Gastrocnemius medialis (tissue), 4 donors: ENCODE measurements at regions not wholly inside any gene's neighbourhood (a gene's known extent, or its start where the extent isn't known, plus 50 kb on each side); places are given as distances from the start of the nearest gene placed in this dataset.

Experiments used
- ATAC-seq, 2 donors: fragments of 150-250 bp; one replicate each; pipeline ENCODE4 v1.9.1; 2016
- DNase-seq, 2 donors: peaks; one replicate each; pipeline ENCODE4 v3.0.0-alpha.2; 2019
- H3K27ac ChIP-seq, 4 donors: fragments of 200-600 bp; sonication (generic); 1 replicate in 1 of 4; 2 replicates in 3 of 4; pipeline ENCODE4 v1.5.1; 2016 to 2018; ENCODE audit warnings: mild to moderate bottlenecking in 2 of 4, moderate library complexity in 1 of 4
- H3K27me3 ChIP-seq, 3 donors: fragments of 200-600 bp; sonication (generic) in 2 of 3; 1 replicate in 1 of 3; 2 replicates in 2 of 3; pipeline versions ENCODE4 v1.5.1 to v1.6.0; 2016 to 2019; ENCODE audit warnings: mild to moderate bottlenecking in 1 of 3, moderate library complexity in 1 of 3
- H3K36me3 ChIP-seq, 2 donors: fragments of 200-600 bp; sonication (generic) in 1 of 2; one replicate each; pipeline ENCODE4 v1.5.1; 2017 to 2018
- H3K4me1 ChIP-seq, 2 donors: fragments of 200-600 bp; sonication (generic) in 1 of 2; one replicate each; pipeline ENCODE4 v1.5.1; 2016 to 2017; ENCODE audit warnings: mild to moderate bottlenecking in 2 of 2
- H3K4me3 ChIP-seq, 4 donors: fragments of 200-600 bp; sonication (generic) in 3 of 4; 1 replicate in 1 of 4; 2 replicates in 3 of 4; pipeline ENCODE4 v1.5.1; 2016 to 2019; ENCODE audit warnings: mild to moderate bottlenecking in 2 of 4
- H3K9me3 ChIP-seq, 3 donors: fragments of 200-600 bp; sonication (generic) in 2 of 3; 1 replicate in 1 of 3; 2 replicates in 2 of 3; pipeline ENCODE4 v1.5.1; 2016 to 2019
- CTCF ChIP-seq, 5 experiments: fragments of 450-650 bp in 3 of 5; fragments of 200-600 bp in 2 of 5; sonication (generic) in 2 of 5; IDR thresholded peaks in 4 of 5; conservative IDR thresholded peaks in 1 of 5; 1 replicate in 4 of 5; 2 replicates in 1 of 5; pipeline ENCODE4 v1.5.1; 2016 to 2019; ENCODE audit warnings: antibody characterized with exemption in 5 of 5, mild to moderate bottlenecking in 3 of 5, moderate library complexity in 3 of 5
- POLR2A ChIP-seq, 2 donors: fragments of 450-650 bp; IDR thresholded peaks; one replicate each; pipeline ENCODE4 v1.6.1; 2017; ENCODE audit warnings: antibody characterized with exemption in 2 of 2, mild to moderate bottlenecking in 2 of 2, moderate library complexity in 2 of 2
- in situ Hi-C, 4 donors: fragments of 200-750 bp; cut with MboI; loops; one replicate each; pipeline versions ENCODE4 v1.15.0 to v1.8.0; 2017; ENCODE audit warnings: low sequenced_read_pairs in 4 of 4
- intact Hi-C: fragments of 100-400 bp; cut with DNase I; formaldehyde crosslinking; loops from one replicate; pipeline ENCODE4 v1.15.1; 2023; ENCODE audit warnings: low total_unique reads

- no peak for TF ChIP-seq POLR2A (IDR thresholded peaks at IDR 0.05)
- TF ChIP-seq CTCF (IDR thresholded peaks at IDR 0.05 in 4 of 5, conservative IDR thresholded peaks at IDR 0.05 in 1 of 5): no peak
- no peak overlapping the region for H3K27ac ChIP-seq
- H3K27me3 ChIP-seq: no peaks in the 10 kb centered on the region
- intact Hi-C loops: no loop called here
- peaks cover 0 to 14% of the 10 kb centered on the region in 2 donors for H3K4me1 ChIP-seq
- H3K36me3 ChIP-seq: no peaks in the 10 kb centered on the region
- no peak for DNase-seq
- in situ Hi-C loops: no loop called here
- no peaks in the 10 kb centered on the region for H3K9me3 ChIP-seq
- no peak overlapping the region for H3K4me3 ChIP-seq
- no peak for ATAC-seq
Measured at GRCh38 chr11:122176651-122177050, 60.6 kb upstream of the BLID start.

DNA sequence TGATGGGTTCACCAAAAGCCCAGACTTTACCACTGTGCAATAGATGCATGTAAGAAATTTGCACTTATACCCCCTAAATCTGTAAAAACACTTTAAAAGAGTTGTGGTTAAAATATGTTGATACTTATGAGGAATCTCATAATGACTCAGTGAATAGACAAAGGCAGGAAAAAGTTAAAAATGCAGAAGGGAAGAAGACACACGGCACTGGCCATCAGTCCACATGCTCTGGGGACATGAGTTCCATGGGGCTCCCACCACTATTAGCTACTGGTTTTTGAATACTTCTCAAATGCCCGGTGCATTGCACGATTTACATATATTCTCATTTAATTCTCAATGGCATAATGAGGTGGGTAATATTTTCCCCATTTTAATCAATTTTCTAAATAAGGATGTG is 59.3 kb upstream of the BLID start:
- DNase-seq (no peak), ATAC-seq (no peak)
- TF ChIP-seq POLR2A (IDR thresholded peaks at IDR 0.05) (no peak), CTCF (IDR thresholded peaks at IDR 0.05 in 4 of 5, conservative IDR thresholded peaks at IDR 0.05 in 1 of 5) (no peak)
- Histone ChIP-seq H3K27ac (no peak overlapping the region), H3K4me3 (no peak overlapping the region), H3K36me3 (no peaks in the 10 kb centered on the region), H3K9me3 (no peaks in the 10 kb centered on the region), H3K27me3 (no peaks in the 10 kb centered on the region), H3K4me1 (peaks cover 0 to 10% of the 10 kb centered on the region in 2 donors)
- in situ Hi-C loops (no loop called here), intact Hi-C loops (no loop called here)

DNA sequence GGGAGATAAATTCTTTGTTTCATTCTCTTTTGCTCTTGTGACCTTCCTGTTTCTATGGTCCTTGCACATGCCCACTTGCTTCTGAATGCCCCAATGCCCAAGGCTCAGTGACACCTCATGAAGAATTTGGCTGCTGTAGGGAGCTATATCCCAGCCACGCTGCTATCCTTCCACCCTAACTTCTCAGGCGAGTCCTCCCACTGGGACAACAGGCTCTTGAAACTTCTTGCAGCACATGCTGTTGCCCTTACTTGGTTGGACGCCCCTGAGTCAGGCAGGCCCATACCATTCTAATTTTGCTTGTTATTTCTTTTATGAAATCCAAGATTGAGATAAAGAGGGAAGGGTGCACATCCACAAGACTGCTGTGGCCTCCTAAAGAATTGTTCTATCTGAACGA is 57.6 kb upstream of the BLID start:
- H3K27me3 ChIP-seq: no peaks in the 10 kb centered on the region
- H3K4me1 ChIP-seq: no peaks in the 10 kb centered on the region
- H3K9me3 ChIP-seq: no peaks in the 10 kb centered on the region
- intact Hi-C loops (no loop called here), in situ Hi-C loops (no loop called here)
- TF ChIP-seq POLR2A (IDR thresholded peaks at IDR 0.05) (no peak), CTCF (IDR thresholded peaks at IDR 0.05 in 4 of 5, conservative IDR thresholded peaks at IDR 0.05 in 1 of 5) (no peak)
- ATAC-seq (no peak), DNase-seq (no peak)
- no peak overlapping the region for H3K27ac ChIP-seq
- no peaks in the 10 kb centered on the region for H3K36me3 ChIP-seq
- H3K4me3 ChIP-seq: no peak overlapping the region

DNA sequence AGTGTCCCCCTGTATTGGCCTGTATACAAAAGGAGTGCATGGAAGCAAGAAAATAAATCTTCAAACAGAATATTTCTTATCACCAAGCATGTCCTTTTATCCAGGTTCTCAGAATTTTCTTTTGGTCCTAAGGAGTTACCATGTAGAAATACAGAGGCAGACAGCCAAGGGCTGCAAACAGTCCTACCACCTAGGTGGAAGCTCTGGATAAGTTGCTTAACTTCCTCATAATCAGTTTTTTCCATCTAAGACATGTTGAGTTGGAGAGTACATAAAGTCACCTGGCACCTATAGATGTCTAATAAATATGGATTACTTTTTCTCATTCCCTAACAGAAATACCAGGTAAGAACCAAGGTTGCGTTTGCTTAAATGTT is 57.0 kb upstream of the BLID start:
- intact Hi-C loops: no loop called here
- in situ Hi-C loops: no loop called here
- H3K4me1 ChIP-seq: no peaks in the 10 kb centered on the region
- no peak overlapping the region for H3K4me3 ChIP-seq
- no peaks in the 10 kb centered on the region for H3K36me3 ChIP-seq
- H3K9me3 ChIP-seq: no peaks in the 10 kb centered on the region
- no peak overlapping the region for H3K27ac ChIP-seq
- H3K27me3 ChIP-seq: no peaks in the 10 kb centered on the region
- no peak for TF ChIP-seq CTCF (IDR thresholded peaks at IDR 0.05 in 4 of 5, conservative IDR thresholded peaks at IDR 0.05 in 1 of 5)
- TF ChIP-seq POLR2A (IDR thresholded peaks at IDR 0.05): no peak
- ATAC-seq: no peak
- no peak for DNase-seq

- H3K27me3 ChIP-seq: no peaks in the 10 kb centered on the region
- intact Hi-C loops (no loop called here), in situ Hi-C loops (no loop called here)
- H3K36me3 ChIP-seq: no peaks in the 10 kb centered on the region
- H3K4me1 ChIP-seq: no peaks in the 10 kb centered on the region
- ATAC-seq (no peak), DNase-seq (no peak)
- TF ChIP-seq POLR2A (IDR thresholded peaks at IDR 0.05) (no peak), CTCF (IDR thresholded peaks at IDR 0.05 in 4 of 5, conservative IDR thresholded peaks at IDR 0.05 in 1 of 5) (no peak)
- H3K27ac ChIP-seq: no peak overlapping the region
- no peak overlapping the region for H3K4me3 ChIP-seq
- no peaks in the 10 kb centered on the region for H3K9me3 ChIP-seq
Measured at GRCh38 chr11:122172352-122173073, 56.5 kb upstream of the BLID start.
